HepG2 (cell line): ENCODE measurements at regions not wholly inside any gene's neighbourhood (a gene's known extent, or its start where the extent isn't known, plus 50 kb on each side); places are given as distances from the start of the nearest gene placed in this dataset.

Experiments
- ATAC-seq: fragments of 200-7000 bp; cut with Tn5 transposase; 3 replicates; pipeline ENCODE4 v1.9.1; 2020; ENCODE audit warnings: mild to moderate bottlenecking, moderate library complexity
- BruUV-seq: library from RNA; stranded (reverse); fragments of 400-500 nt; replicated peaks from 2 replicates; lab custom pipeline; 2021; lab: Mats Ljungman, UMichigan
- CTCF ChIA-PET: fragments of 300-600 bp; formaldehyde crosslinking; extraction: SDS; loops from one replicate; lab custom pipeline; 2021; ENCODE audit warnings: low total read pairs, inconsistent platforms, low intra/inter-chr PET ratio; lab: Yijun Ruan, JAX
- POLR2A ChIA-PET: fragments of 350-600 bp; sonication (Branson Sonifier 250); formaldehyde crosslinking; loops from one replicate; lab custom pipeline; 2020; ENCODE audit warnings: antibody characterized with exemption, inconsistent platforms; lab: Yijun Ruan, JAX
- DNase-seq: peaks from one replicate; pipeline ENCODE4 v3.0.0-alpha.2; 2015; ENCODE audit warnings: low spot score
- FAIRE-seq: peaks from 3 replicates; lab custom pipeline; 2011; peaks lifted over from hg19 to GRCh38; lab: Jason Lieb, UNC
- H2AFZ ChIP-seq: one replicate; pipeline ENCODE4 v1.6.1; 2011; ENCODE audit warnings: low read length, inconsistent platforms
- H3K27ac ChIP-seq: fragments of 300-600 bp; 3 replicates; pipeline ENCODE4 v1.8.0; 2011; ENCODE audit warnings: mixed run types, mild to moderate bottlenecking, mixed read lengths, low read length, inconsistent platforms; ENCODE audit not compliant: insufficient read depth; ENCODE audit errors: extremely low read length
- H3K27me3 ChIP-seq, 2 experiments: fragments of 200-600 bp in 1 of 2; 2 replicates in 1 of 2; 3 replicates in 1 of 2; pipeline versions ENCODE4 v1.6.0 to v1.8.0; 2011; ENCODE audit warnings: low read length in 2 of 2, mild to moderate bottlenecking in 2 of 2, moderate library complexity in 2 of 2, inconsistent platforms in 1 of 2; ENCODE audit not compliant: insufficient read depth in 2 of 2, control insufficient read depth in 1 of 2
- H3K36me3 ChIP-seq, 2 experiments: fragments of 200-600 bp in 1 of 2; replicated peaks in 1 of 2; 2 replicates in 1 of 2; 3 replicates in 1 of 2; pipeline versions ENCODE4 v1.5.1 to v1.8.0; 2011; ENCODE audit warnings: low read length in 2 of 2, inconsistent platforms in 1 of 2; ENCODE audit not compliant: insufficient read depth in 2 of 2, control insufficient read depth in 1 of 2
- H3K4me1 ChIP-seq: 2 replicates; pipeline ENCODE4 v1.5.1; 2012; ENCODE audit warnings: low read length, inconsistent platforms; ENCODE audit not compliant: insufficient read depth
- H3K4me2 ChIP-seq: 2 replicates; pipeline ENCODE4 v1.6.0; 2011; ENCODE audit warnings: low read depth, low read length, inconsistent platforms
- H3K4me3 ChIP-seq, 3 experiments: fragments of 200-600 bp in 1 of 3; sonication (generic), shearing (Covaris generic) in 1 of 3; replicated peaks in 1 of 3; 2 replicates each; pipeline ENCODE4 v1.5.1; 2011 to 2016; ENCODE audit warnings: low read length in 3 of 3, inconsistent platforms in 2 of 3, low read depth in 2 of 3, mild to moderate bottlenecking in 2 of 3, control low read depth in 1 of 3, mixed read lengths in 1 of 3; ENCODE audit not compliant: insufficient read depth in 1 of 3
- H3K79me2 ChIP-seq: one replicate; pipeline ENCODE4 v1.6.1; 2011; ENCODE audit warnings: low read length, inconsistent platforms; ENCODE audit not compliant: insufficient read depth
- H3K9ac ChIP-seq: 2 replicates; pipeline ENCODE4 v1.6.0; 2011; ENCODE audit warnings: mild to moderate bottlenecking, low read depth, low read length, inconsistent platforms; ENCODE audit not compliant: insufficient read depth
- H3K9me3 ChIP-seq: 2 replicates; pipeline ENCODE4 v1.5.1; 2012; ENCODE audit warnings: mild to moderate bottlenecking, low read length
- H4K20me1 ChIP-seq: 2 replicates; pipeline ENCODE4 v1.6.0; 2011; ENCODE audit warnings: inconsistent platforms, mild to moderate bottlenecking, low read length, moderate library complexity; ENCODE audit not compliant: insufficient read depth
- ARID4A ChIP-seq: sonication (generic); formaldehyde crosslinking; IDR thresholded peaks from 2 replicates; pipeline ENCODE4 v1.5.0; 2020; ENCODE audit warnings: mild to moderate bottlenecking, missing genetic modification reagents, borderline replicate concordance
- DMAP1 ChIP-seq: IDR thresholded peaks from 2 replicates; pipeline ENCODE4 v1.6.1; 2016
- FOXC1 ChIP-seq: sonication (generic); formaldehyde crosslinking; IDR thresholded peaks from 2 replicates; pipeline ENCODE4 v1.8.0; 2022; ENCODE audit warnings: mild to moderate bottlenecking, missing genetic modification reagents, borderline replicate concordance
- HIVEP1 ChIP-seq: sonication (generic); formaldehyde crosslinking; IDR thresholded peaks from 2 replicates; pipeline ENCODE4 v1.4.0; 2020; ENCODE audit warnings: mild to moderate bottlenecking, missing genetic modification reagents
- HNRNPH1 ChIP-seq: fragments of 200-400 bp; formaldehyde crosslinking; optimal IDR thresholded peaks from 2 replicates; pipeline ENCODE3; 2017; ENCODE audit warnings: mild to moderate bottlenecking, low read depth, low read length
- KMT2B ChIP-seq: IDR thresholded peaks from 2 replicates; pipeline ENCODE4 v1.6.1; 2016; ENCODE audit warnings: missing genetic modification reagents, missing compliant biosample characterization
- MBNL3 ChIP-seq: fragments of 250-450 bp; sonication (Bioruptor Pico); conservative IDR thresholded peaks from 2 replicates; pipeline ENCODE4 v1.8.0; 2022; ENCODE audit warnings: mild to moderate bottlenecking, inconsistent platforms
- MIER2 ChIP-seq: IDR thresholded peaks from 2 replicates; pipeline ENCODE4 v1.6.1; 2016; ENCODE audit warnings: missing biosample characterization, missing genetic modification reagents
- MTA3 ChIP-seq: sonication (generic); formaldehyde crosslinking; IDR thresholded peaks from 2 replicates; pipeline ENCODE4 v1.4.0; 2020; ENCODE audit warnings: missing genetic modification reagents
- MYPOP ChIP-seq: sonication (generic); formaldehyde crosslinking; IDR thresholded peaks from 2 replicates; pipeline ENCODE4 v1.8.1; 2023; ENCODE audit warnings: mild to moderate bottlenecking, moderate library complexity, missing genetic modification reagents
- NAIF1 ChIP-seq: sonication (generic); formaldehyde crosslinking; IDR thresholded peaks from 2 replicates; pipeline ENCODE4 v1.5.0; 2020; ENCODE audit warnings: mild to moderate bottlenecking, missing genetic modification reagents, borderline replicate concordance
- NFRKB ChIP-seq: fragments of 450-650 bp; IDR thresholded peaks from 2 replicates; pipeline ENCODE4 v1.6.1; 2017
- POLR2A ChIP-seq, 2 experiments: IDR thresholded peaks; 2 replicates each; pipeline ENCODE4 v1.6.1; 2011; ENCODE audit warnings: low read depth in 2 of 2, low read length in 2 of 2, mild to moderate bottlenecking in 1 of 2, moderate library complexity in 1 of 2; ENCODE audit not compliant: insufficient read depth in 1 of 2
- SALL2 ChIP-seq: sonication (generic); formaldehyde crosslinking; IDR thresholded peaks from 2 replicates; pipeline ENCODE4 v1.8.1; 2023; ENCODE audit warnings: mild to moderate bottlenecking, missing genetic modification reagents, inconsistent platforms
- TFAP4 ChIP-seq: sonication (generic); IDR thresholded peaks from 2 replicates; pipeline ENCODE4 v1.6.1; 2016; ENCODE audit warnings: low read depth, borderline replicate concordance
- ZNF652 ChIP-seq: IDR thresholded peaks from 2 replicates; pipeline ENCODE4 v1.6.1; 2016; ENCODE audit warnings: low read depth, borderline replicate concordance
- ZNF781 ChIP-seq: sonication (generic); formaldehyde crosslinking; IDR thresholded peaks from 2 replicates; pipeline ENCODE4 v1.5.1; 2020; ENCODE audit warnings: borderline replicate concordance, mild to moderate bottlenecking, missing genetic modification reagents; ENCODE audit errors: not compliant biosample characterization
- ZNF788 ChIP-seq: sonication (generic); formaldehyde crosslinking; IDR thresholded peaks from 2 replicates; pipeline ENCODE4 v1.5.0; 2020; ENCODE audit warnings: mild to moderate bottlenecking, missing genetic modification reagents, borderline replicate concordance
- ZSCAN25 ChIP-seq: sonication (generic); formaldehyde crosslinking; IDR thresholded peaks from 2 replicates; pipeline ENCODE4 v1.8.0; 2022; ENCODE audit warnings: mild to moderate bottlenecking, missing genetic modification reagents
- WGBS: methylation state at CpG from one replicate; pipeline ENCODE4 v1.1.6; 2017; ENCODE audit warnings: low lambda C conversion rate; 5-methylcytosine and 5-hydroxymethylcytosine counted together
- in situ Hi-C: cut with HindIII; loops from 2 replicates; pipeline ENCODE4 v1.10.0; 2017; ENCODE audit warnings: low pct_unique_long_range_greater_than_20kb; ENCODE audit not compliant: extremely low pct_ligation_motif_present
- intact Hi-C: fragments of 100-400 bp; cut with micrococcal nuclease; formaldehyde crosslinking; loops from one replicate; pipeline ENCODE4 v1.10.0; 2022; ENCODE audit not compliant: unreplicated experiment

GRCh38 chr2:61694312-61695274, 156.4 kb upstream of the XPO1 start:
- H3K4me3 ChIP-seq = peak overlapping the region; percentile 72 to 91 (median 90)
- H3K4me2 ChIP-seq = peak overlapping the region; percentile 96
- peak; percentile 96 for ATAC-seq
- H3K9ac ChIP-seq = peak overlapping the region; percentile 52
- no peaks in the 10 kb centered on the region for H3K9me3 ChIP-seq
- FAIRE-seq = no peak
- CTCF ChIA-PET = no interaction called here
- WGBS = 33% methylated on average over 40 of the region's 47 CpGs
- no peaks in the 10 kb centered on the region for H3K79me2 ChIP-seq
- H3K36me3 ChIP-seq = no peaks in the 10 kb centered on the region
- POLR2A ChIA-PET = no interaction called here
- peak; percentile 65 for DNase-seq
- no peaks in the 10 kb centered on the region for H4K20me1 ChIP-seq
- in situ Hi-C loops (no loop called here), intact Hi-C loops (loop anchor here (1.0 kb wide), 1 partner anchor 70 kb away; no protein-coding TSS in a partner anchor)
- no peaks in the 10 kb centered on the region; a peak in 1 of 5 replicates for H3K27me3 ChIP-seq
- peak overlapping the region; percentile 70 for H2AFZ ChIP-seq
- no peak overlapping the region for H3K27ac ChIP-seq
- H3K4me1 ChIP-seq = peaks cover 27% of the 10 kb centered on the region
- no TSS peak for BruUV-seq
- TF ChIP-seq MBNL3 (CRISPR knock-in tag) (no peak), SALL2 (CRISPR knock-in tag) (no peak), HIVEP1 (CRISPR knock-in tag) (peak; percentile 35; the same call in 1 of the 2 replicates), MIER2 (CRISPR knock-in tag) (peak; percentile 9; the same call in 1 of the 2 replicates), KMT2B (no peak), ARID4A (CRISPR knock-in tag) (peak; percentile 55; the same call in 1 of the 2 replicates), POLR2A (IDR thresholded peaks at IDR 0.05; ENCODE audit: insufficient read depth in 1 of 2, low read depth in 2 of 2, low read length in 2 of 2) (peak; percentile 45 to 48; a peak in 1 of 4 replicates), NAIF1 (CRISPR knock-in tag) (no peak), TFAP4 (peak; percentile 47; the same call in 1 of the 2 replicates), DMAP1 (CRISPR knock-in tag) (peak; percentile 53; the same call in 1 of the 2 replicates), ZNF652 (CRISPR knock-in tag) (no peak), NFRKB (no peak), MTA3 (CRISPR knock-in tag) (no peak), HNRNPH1 (no peak), ZNF781 (CRISPR knock-in tag) (no peak), FOXC1 (CRISPR knock-in tag) (peak; percentile 60; the same call in 1 of the 2 replicates), MYPOP (no peak; the same call in 1 of the 2 replicates), ZSCAN25 (CRISPR knock-in tag) (no peak), ZNF788 (CRISPR knock-in tag) (no peak; the same call in 1 of the 2 replicates)
